OCI-LY1 (cell line): ENCODE measurements at regions not wholly inside any gene's neighbourhood (a gene's known extent, or its start where the extent isn't known, plus 50 kb on each side); places are given as distances from the start of the nearest gene placed in this dataset.

ENCODE experiments used
- EZH2 ChIP-seq: fragments of 200-600 bp; sonication (generic), shearing (Covaris generic); IDR thresholded peaks from 2 replicates; pipeline ENCODE4 v1.8.0; 2017; ENCODE audit warnings: borderline replicate concordance, mixed run types, mild to moderate bottlenecking, antibody characterized with exemption, low read length, moderate library complexity, mixed read lengths
- TF ChIP-seq, protein P1 (sequence below): fragments of 200-600 bp; sonication (generic), shearing (Covaris generic); IDR thresholded peaks from 2 replicates; pipeline ENCODE4 v1.5.1; 2017; ENCODE audit warnings: mild to moderate bottlenecking, antibody characterized with exemption, low read length, moderate library complexity, mixed read lengths

DNA sequence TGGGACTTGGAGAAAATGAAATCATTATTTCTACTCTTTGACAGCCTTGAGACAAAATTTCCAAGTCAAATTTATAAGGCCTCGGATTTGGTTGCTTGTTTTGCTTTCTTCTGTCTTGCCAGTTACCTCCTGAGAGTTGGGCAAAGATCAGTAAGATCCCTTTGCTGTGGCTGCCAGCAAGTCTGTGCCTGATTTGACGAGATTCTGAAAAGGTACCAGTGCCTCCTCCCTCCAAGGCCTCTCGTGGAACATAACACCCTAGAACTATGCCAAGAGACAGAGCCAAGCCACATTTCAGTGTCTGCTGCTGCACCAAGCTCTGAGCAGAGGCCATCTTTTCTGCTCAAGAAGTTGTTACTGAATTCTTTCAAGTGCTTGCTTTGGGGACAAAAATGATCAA, 61.0 kb downstream of the GTPBP8 start:
- TF ChIP-seq, protein P1, sequence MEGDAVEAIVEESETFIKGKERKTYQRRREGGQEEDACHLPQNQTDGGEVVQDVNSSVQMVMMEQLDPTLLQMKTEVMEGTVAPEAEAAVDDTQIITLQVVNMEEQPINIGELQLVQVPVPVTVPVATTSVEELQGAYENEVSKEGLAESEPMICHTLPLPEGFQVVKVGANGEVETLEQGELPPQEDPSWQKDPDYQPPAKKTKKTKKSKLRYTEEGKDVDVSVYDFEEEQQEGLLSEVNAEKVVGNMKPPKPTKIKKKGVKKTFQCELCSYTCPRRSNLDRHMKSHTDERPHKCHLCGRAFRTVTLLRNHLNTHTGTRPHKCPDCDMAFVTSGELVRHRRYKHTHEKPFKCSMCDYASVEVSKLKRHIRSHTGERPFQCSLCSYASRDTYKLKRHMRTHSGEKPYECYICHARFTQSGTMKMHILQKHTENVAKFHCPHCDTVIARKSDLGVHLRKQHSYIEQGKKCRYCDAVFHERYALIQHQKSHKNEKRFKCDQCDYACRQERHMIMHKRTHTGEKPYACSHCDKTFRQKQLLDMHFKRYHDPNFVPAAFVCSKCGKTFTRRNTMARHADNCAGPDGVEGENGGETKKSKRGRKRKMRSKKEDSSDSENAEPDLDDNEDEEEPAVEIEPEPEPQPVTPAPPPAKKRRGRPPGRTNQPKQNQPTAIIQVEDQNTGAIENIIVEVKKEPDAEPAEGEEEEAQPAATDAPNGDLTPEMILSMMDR, result no peak
- TF ChIP-seq EZH2, result no peak
